Neural progenitor cell (in vitro differentiated cells): ENCODE measurements at regions not wholly inside any gene's neighbourhood (a gene's known extent, or its start where the extent isn't known, plus 50 kb on each side); places are given as distances from the start of the nearest gene placed in this dataset.

ENCODE experiments used
- CTCF ChIP-seq: fragments of 200-600 bp; sonication (generic); IDR thresholded peaks from 2 replicates; pipeline ENCODE4 v1.5.1; 2017; ENCODE audit warnings: antibody characterized with exemption, mild to moderate bottlenecking
- EZH2 ChIP-seq: fragments of 200-600 bp; sonication (generic); IDR thresholded peaks from 2 replicates; pipeline ENCODE4 v1.6.1; 2017; ENCODE audit warnings: antibody characterized with exemption, mild to moderate bottlenecking, moderate library complexity

GRCh38 chr5:158375531-158375930, 516.6 kb upstream of the CLINT1 start:
- TF ChIP-seq EZH2 = no peak
- no peak for TF ChIP-seq CTCF
